ENCODE measurements at regions not wholly inside any gene's neighbourhood (a gene's known extent, or its start where the extent isn't known, plus 50 kb on each side); places are given as distances from the start of the nearest gene placed in this dataset.

DNA sequence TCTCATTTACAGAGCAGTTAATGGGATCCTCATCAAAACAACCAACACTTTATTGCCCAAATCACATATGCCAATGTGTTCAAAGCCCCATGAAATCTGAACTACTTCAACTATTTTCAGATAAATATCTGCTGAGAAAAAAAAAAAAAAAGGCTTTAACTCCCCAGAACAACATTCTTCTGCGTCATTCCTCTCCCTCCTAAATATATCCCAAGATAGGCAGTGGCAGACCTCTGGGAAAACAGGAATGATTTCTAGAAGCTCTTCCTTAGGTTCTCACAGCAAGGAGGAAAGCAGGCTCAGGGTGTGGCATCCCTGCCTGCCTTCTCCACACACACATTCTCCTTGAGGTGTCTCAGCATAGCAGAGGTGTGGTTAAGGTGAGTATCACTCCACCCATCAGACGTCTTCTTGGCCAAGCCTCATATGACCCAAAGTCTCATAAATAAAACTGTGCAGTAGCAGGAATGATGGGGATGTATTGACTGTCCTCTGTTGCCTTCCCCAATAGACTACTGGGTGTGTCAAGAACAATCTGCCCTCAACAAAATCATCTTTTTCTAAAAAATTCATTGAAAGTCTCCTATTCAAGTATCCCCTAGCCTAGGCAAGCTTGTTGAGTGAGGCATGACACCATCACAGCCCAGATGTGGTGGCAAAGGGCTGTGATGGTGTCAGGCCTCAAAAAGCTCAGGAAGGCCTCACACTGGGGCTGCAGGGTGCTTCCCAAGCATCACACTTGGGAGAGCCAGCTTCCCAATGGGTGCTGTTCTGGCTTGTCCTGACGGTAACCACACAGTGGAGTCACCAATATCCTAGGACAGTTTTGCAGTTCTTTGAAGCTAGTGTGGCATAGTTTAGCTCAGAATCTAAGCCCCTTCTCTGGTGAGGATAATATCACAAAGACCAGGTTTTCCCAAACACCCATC, 135.4 kb upstream of the SOX9 start:
- H3K27ac ChIP-seq (ENCODE audit: low read depth, low read length): no peak overlapping the region
- no peaks in the 10 kb centered on the region for H3K9me3 ChIP-seq (ENCODE audit: control insufficient read depth, insufficient read depth, low read length)
- DNase-seq (ENCODE audit: low read depth, low spot score): no peak
- POLR2A ChIA-PET: interaction anchor here (0.7 kb wide), 1 partner anchor 9 kb away, joined by 7 read pairs; no protein-coding TSS in a partner anchor
- CTCF ChIA-PET: interaction anchor here (0.6 to 0.7 kb wide), 2 partner anchors 42 to 96 kb away, joined by 4 to 6 read pairs; no protein-coding TSS in a partner anchor
- no peak overlapping the region for H3K4me3 ChIP-seq (ENCODE audit: low read depth, low read length)
- TF ChIP-seq, protein P1, sequence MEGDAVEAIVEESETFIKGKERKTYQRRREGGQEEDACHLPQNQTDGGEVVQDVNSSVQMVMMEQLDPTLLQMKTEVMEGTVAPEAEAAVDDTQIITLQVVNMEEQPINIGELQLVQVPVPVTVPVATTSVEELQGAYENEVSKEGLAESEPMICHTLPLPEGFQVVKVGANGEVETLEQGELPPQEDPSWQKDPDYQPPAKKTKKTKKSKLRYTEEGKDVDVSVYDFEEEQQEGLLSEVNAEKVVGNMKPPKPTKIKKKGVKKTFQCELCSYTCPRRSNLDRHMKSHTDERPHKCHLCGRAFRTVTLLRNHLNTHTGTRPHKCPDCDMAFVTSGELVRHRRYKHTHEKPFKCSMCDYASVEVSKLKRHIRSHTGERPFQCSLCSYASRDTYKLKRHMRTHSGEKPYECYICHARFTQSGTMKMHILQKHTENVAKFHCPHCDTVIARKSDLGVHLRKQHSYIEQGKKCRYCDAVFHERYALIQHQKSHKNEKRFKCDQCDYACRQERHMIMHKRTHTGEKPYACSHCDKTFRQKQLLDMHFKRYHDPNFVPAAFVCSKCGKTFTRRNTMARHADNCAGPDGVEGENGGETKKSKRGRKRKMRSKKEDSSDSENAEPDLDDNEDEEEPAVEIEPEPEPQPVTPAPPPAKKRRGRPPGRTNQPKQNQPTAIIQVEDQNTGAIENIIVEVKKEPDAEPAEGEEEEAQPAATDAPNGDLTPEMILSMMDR (IDR thresholded peaks at IDR 0.05; ENCODE audit: low read depth, low read length): no peak
- H3K27me3 ChIP-seq (ENCODE audit: control insufficient read depth, insufficient read depth, low read length): no peaks in the 10 kb centered on the region

DNA sequence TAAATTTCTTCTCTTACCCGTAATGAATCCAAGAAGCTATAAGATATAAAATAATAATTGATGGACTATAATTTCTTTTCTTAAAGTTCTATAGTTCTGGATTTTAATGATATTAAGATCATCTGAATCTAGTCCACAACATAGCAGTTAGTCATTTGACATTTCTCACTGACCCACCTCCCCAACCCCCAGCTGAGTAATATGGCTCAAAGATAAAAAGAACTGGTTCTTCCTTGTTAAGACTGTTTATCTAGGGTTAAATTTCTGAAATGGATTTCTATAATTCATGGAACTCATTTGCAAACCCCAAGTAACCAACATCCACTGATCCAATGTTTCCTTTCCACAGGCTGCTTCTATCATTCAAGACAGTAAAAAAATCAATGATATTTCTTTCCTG, 133.9 kb upstream of the SOX9 start:
- ChIA-PET POLR2A (no interaction called here), CTCF (no interaction called here)
- Histone ChIP-seq H3K4me3 (ENCODE audit: low read depth, low read length) (no peak overlapping the region), H3K27ac (ENCODE audit: low read depth, low read length) (no peak overlapping the region), H3K27me3 (ENCODE audit: control insufficient read depth, insufficient read depth, low read length) (no peaks in the 10 kb centered on the region), H3K9me3 (ENCODE audit: control insufficient read depth, insufficient read depth, low read length) (no peaks in the 10 kb centered on the region)
- DNase-seq (ENCODE audit: low read depth, low spot score): no peak
- TF ChIP-seq, protein P1 (IDR thresholded peaks at IDR 0.05; ENCODE audit: low read depth, low read length): no peak

DNA sequence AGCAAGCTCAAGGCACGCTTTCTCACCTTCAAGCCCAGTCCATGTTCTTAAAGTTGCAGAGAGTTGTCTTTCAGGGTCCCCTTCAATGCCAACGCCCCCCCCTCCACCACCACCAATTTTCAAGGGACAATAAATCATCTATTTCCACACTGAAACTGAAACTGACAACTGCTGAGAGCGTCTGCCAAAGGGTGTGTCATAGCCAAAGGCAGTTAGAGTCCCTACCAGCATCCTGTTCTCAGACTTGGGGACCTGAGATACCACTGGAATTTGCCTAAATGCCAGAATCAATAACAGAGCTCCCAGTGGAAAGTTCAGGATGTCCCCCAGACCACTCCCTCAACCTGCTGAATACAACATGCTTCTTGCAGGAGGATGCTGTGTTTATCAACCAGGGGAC, 133.2 kb upstream of the SOX9 start:
- TF ChIP-seq, protein P1 (IDR thresholded peaks at IDR 0.05; ENCODE audit: low read depth, low read length): no peak
- CTCF ChIA-PET: no interaction called here
- POLR2A ChIA-PET: no interaction called here
- H3K27me3 ChIP-seq (ENCODE audit: control insufficient read depth, insufficient read depth, low read length): no peaks in the 10 kb centered on the region
- H3K9me3 ChIP-seq (ENCODE audit: control insufficient read depth, insufficient read depth, low read length): no peaks in the 10 kb centered on the region
- H3K27ac ChIP-seq (ENCODE audit: low read depth, low read length): no peak overlapping the region
- no peak overlapping the region for H3K4me3 ChIP-seq (ENCODE audit: low read depth, low read length)
- no peak for DNase-seq (ENCODE audit: low read depth, low spot score)

DNA sequence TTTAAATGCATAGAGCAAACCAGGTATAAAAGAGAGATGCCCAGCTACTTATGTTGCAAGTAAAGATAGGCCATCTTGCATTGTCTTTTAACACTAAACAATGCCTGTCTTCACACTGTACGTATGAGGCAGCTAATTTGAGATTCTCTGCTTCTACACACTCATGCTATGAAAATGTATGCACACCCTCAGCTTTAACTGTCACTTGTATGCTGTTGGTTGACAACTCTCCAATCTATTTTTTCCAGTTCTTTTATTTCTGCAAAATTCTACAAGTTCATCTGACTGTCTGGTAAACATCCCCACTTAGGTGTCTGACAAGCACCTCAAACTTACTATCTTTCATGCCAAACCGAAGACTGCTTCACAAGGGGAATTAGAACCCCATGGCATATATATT, 131.7 kb upstream of the SOX9 start:
- ChIA-PET POLR2A (no interaction called here), CTCF (interaction anchor here (0.6 to 1.0 kb wide), 2 partner anchors 86 to 572 kb away, joined by 3 read pairs; no protein-coding TSS in a partner anchor)
- no peak for DNase-seq (ENCODE audit: low read depth, low spot score)
- no peaks in the 10 kb centered on the region for H3K27me3 ChIP-seq (ENCODE audit: control insufficient read depth, insufficient read depth, low read length)
- no peaks in the 10 kb centered on the region for H3K9me3 ChIP-seq (ENCODE audit: control insufficient read depth, insufficient read depth, low read length)
- no peak overlapping the region for H3K4me3 ChIP-seq (ENCODE audit: low read depth, low read length)
- TF ChIP-seq, protein P1 (IDR thresholded peaks at IDR 0.05; ENCODE audit: low read depth, low read length): no peak
- H3K27ac ChIP-seq (ENCODE audit: low read depth, low read length): no peak overlapping the region

DNA sequence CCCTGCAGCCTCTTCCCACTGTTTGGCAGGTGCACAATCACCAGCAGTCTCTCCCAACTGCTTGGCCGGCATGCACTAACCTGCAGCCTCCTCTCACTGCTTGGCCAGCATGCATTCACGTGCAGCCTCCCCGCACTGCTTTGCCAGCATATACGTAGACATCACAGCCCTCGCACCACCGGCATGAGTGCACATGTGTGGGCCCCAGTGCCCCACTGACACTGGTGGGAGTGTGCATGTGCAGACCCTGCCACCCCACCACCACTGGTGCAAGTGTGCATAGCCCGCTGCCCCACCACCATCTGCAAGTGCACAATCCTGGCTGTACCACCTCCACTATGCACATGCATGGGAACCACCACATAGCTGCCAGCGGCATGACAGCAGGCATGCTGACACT, 127.5 kb upstream of the SOX9 start:
- H3K27ac ChIP-seq (ENCODE audit: low read depth, low read length): no peak overlapping the region
- CTCF ChIA-PET: no interaction called here
- POLR2A ChIA-PET: no interaction called here
- TF ChIP-seq, protein P1 (IDR thresholded peaks at IDR 0.05; ENCODE audit: low read depth, low read length): no peak
- DNase-seq (ENCODE audit: low read depth, low spot score): no peak
- no peaks in the 10 kb centered on the region for H3K27me3 ChIP-seq (ENCODE audit: control insufficient read depth, insufficient read depth, low read length)
- H3K9me3 ChIP-seq (ENCODE audit: control insufficient read depth, insufficient read depth, low read length): no peaks in the 10 kb centered on the region
- H3K4me3 ChIP-seq (ENCODE audit: low read depth, low read length): no peak overlapping the region

Measured in AG04450 (cell line).